ENCODE measurements at regions not wholly inside any gene's neighbourhood (a gene's known extent, or its start where the extent isn't known, plus 50 kb on each side); places are given as distances from the start of the nearest gene placed in this dataset.

DNA sequence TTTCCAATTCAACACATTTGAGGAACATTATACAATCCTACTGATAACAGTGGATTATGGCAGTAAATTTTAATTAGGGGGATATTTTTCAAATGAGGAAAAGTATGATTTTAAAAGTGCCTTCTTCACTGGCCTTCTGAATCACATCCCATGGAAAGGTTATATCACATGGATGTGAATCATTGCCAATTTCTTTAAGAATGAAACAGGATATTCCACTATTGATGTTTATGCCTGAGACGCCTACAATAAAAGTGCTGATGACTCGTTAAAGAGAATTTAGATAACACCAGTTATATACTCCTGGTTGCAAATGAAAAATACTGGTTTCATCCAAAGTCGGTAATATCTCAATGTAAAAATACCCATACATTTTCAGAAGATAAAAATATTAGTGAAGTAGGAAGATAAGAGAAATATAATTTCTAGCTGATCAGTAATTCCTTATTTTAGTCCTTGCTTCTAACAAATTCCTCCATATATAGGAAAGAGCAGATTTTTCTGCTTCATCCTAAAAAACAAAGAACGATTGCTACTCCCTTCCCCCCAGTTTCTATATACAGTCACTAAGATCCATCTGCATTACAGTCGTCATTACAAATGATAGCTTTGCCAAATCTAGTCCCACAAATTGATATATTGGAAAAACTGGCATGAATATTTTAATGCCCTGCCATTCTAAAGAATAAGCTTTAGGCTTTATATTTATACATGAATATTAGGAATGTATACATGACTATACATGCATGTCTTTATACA lies 139.5 kb upstream of the SOX5 start:
- TF ChIP-seq, protein P1, sequence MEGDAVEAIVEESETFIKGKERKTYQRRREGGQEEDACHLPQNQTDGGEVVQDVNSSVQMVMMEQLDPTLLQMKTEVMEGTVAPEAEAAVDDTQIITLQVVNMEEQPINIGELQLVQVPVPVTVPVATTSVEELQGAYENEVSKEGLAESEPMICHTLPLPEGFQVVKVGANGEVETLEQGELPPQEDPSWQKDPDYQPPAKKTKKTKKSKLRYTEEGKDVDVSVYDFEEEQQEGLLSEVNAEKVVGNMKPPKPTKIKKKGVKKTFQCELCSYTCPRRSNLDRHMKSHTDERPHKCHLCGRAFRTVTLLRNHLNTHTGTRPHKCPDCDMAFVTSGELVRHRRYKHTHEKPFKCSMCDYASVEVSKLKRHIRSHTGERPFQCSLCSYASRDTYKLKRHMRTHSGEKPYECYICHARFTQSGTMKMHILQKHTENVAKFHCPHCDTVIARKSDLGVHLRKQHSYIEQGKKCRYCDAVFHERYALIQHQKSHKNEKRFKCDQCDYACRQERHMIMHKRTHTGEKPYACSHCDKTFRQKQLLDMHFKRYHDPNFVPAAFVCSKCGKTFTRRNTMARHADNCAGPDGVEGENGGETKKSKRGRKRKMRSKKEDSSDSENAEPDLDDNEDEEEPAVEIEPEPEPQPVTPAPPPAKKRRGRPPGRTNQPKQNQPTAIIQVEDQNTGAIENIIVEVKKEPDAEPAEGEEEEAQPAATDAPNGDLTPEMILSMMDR (conservative IDR thresholded peaks at IDR 0.05; ENCODE audit: low read depth, low read length) = no peak
- TF ChIP-seq EZH2phosphoT487 (IDR thresholded peaks at IDR 0.05; ENCODE audit: borderline replicate concordance, low read length) = no peak

All from PC-3 (cell line).